Suppressor macrophage treated with lipopolysaccharide for 4 hours (primary cell): ENCODE measurements at regions not wholly inside any gene's neighbourhood (a gene's known extent, or its start where the extent isn't known, plus 50 kb on each side); places are given as distances from the start of the nearest gene placed in this dataset.
"Not testable (repeated sequence)": the region's sequence is repeated elsewhere in the genome, so short reads cannot be mapped to it uniquely, and the experiment has no call there.

ENCODE experiments used
- DNase-seq: peaks from one replicate; pipeline ENCODE4 v3.0.0-alpha.2; 2020

DNA sequence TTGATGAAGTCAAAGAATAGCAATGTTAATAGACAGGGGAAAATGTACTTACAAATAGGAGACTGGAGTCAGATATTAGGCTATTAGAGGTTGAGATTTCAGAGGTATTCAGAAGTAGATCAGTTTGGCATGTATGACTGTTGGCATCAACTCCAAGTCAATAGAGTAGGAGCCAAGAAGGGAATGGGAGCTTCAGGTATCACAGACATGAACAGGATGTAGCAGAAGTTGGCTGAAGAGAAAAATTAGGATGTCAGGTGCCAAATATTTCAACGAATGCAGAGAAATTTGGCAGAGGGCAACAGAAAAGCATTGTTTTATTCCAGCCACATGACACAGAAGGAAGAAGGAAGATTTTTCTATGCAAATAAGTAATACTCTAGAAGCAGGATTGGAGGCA lies 69.7 kb downstream of the GLYATL1 start:
- DNase-seq = no peak

DNA sequence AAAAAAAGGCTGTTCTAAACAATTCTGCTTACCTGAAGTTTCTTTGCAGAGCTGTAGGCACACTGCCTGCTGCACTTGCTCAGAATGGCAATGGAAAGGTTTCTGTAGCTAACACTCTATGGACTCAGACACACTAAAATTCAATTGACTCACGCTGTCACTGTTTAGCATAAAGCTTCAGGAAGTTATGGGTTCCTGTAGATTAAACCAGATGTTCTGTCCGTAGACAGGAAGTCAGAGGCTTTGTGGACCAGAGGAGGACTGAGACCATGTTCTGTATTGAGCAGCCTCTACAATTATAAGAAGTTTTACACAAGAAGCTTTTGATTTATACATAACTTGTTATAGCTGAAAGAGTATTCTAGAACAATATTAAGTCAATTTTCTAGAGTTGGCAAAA lies 70.4 kb downstream of the GLYATL1 start:
- peak; percentile 44 for DNase-seq

DNA sequence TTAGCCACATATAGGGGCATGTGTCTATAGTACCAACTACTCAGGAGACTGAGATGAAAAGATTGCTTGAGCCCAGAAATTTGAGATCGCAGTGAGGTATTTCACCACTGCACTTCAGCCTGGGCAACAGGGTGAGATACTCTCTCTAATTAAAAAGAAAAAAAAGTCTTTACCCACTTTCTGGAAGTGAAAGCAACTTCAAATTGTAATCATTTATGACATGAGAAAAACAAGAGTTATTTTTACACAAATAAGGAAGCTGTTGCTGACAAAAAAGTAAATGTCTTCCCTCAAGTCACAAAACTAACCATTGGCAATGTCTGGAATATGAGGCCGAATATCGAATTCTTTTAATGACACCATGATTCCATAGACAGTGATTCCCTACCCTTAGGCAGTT lies 71.4 kb downstream of the GLYATL1 start:
- DNase-seq = peak; percentile 53

DNA sequence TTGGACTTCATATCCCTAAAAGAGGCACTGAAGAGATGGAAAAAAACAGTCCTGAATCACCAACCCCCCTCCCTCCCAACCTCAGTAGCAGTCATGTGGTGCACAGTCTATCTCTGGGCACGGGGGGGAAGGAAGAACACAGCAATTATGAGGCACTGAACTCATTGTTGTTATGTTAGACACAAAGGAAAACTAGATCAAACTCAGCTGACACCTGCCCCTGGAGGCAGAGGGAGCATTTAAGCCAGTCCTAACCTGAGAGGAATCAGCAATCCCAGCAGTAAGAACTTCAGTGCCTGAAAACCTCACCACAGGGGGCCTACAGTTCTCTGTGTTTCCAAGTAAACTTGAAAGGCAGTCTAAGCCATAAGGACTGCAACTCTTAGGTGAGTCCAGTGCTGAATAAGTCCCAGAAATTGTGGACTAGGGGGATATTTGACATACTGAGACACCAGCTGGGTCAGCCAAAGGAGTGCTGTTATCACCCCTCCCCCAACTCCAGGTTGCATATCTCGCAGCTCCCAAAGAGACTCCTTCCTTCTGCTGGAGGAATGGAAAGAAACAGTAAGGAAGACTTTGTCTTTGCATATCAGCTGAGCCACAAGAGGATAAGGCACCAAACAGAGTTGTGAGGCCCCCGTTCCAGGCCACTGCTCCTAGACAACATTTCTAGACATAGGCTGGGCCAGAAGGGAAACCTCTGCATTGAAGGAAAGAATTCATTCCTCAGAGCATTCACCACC lies 72.5 kb downstream of the GLYATL1 start:
- DNase-seq = peak; percentile 53

DNA sequence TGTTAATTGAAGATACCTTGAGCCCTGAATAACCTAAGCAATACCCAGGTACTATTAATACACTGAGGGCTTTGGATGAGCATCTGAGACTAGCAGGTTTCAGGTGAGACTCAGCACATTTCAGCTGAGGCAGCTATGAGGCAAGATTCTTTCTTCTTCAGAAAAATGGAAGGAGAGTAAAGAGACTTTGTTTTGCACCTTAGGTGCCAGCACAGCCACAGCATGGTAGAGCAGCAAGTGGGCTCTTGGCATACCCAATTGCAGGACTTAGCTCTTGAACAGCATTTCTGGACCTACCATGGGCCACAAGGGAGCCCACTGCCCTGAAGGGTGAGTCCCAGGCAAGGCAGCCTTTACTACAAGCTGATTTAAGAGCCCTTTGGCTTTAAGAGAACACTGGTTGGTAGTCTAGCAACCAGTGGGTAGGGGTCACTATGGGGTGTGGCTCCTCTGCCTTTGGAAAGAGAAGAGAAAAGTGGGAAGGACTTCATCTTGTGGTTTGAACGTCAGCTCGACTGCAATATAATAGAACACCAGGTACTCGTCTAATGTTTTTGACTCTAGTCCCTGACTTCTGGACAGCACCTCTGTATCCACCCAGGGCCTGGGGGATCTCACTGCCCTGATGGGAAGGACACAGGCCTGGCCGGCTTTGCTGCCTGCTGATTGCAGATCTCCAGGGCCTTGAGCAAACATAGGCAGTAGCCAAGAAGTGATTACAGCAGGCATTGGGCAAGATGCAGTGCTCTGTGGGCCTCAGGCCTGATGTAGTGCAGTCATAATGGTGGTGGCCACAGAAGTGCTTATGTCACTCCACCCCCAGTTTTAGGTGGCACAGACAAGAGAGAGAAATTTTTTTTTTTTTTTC lies 73.3 kb downstream of the GLYATL1 start:
- DNase-seq = peak; percentile 87

DNA sequence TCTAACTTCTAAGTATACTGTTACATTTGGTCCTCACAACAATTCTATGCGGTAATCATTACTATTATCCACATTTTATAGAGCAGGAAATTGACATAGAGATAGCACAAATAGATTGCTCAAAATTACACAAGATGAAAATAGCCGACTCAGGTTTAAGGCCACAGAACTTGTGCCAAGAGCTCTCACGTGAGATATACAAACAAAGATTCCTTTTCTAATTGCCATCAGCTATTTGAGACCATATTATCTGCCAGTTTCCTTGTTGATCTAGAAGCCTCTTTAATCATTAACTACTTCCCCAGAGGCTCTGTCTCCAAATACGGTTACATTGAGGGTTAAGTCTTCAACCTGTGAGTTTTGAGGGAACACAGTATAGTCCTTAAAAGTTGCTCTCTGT lies 61.0 kb upstream of the GLYATL1B start:
- DNase-seq = no peak

DNA sequence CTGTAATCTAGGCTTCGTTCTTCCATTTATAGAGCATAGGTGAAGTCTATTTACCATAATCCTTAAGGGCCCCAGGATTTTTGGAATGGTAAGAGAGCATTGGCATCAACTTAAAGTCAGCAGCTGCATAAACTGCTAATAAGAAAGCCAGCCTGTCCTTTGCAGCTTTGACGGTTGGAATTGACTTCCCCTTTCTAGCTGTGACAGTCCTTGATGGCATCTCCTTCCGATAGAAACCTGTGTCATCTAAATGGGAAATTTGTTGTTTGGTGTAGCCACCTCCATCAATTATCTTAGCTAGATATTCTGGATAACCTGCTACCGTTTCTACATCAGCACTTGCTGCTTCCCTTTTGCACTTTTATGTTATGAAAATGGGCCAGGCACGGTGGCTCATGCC lies 58.0 kb upstream of the GLYATL1B start:
- DNase-seq = no peak

DNA sequence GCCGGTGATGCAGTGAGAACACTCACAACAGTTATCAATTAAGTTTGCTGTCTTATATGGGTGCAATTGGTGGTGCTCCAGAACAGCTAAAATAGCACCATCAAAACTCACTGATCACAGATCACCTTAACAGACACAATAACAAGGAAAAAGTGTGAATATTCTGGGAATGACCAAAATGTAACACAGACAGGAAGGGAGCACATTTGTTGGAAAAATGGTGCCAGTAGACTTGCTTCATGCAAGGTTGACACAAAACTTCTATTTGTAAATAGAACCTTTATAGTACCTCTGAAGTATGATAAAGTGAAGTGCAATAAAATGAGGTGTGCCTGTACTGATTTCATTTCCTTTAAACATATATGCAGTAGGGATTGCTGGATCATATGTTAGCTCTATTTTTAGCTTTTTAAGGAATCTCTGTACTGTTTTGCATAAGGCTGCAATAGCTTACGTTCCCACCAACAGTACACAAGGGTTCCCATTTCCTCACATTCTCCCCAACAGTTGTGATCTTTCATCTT lies 56.7 kb upstream of the GLYATL1B start:
- no peak for DNase-seq

DNA sequence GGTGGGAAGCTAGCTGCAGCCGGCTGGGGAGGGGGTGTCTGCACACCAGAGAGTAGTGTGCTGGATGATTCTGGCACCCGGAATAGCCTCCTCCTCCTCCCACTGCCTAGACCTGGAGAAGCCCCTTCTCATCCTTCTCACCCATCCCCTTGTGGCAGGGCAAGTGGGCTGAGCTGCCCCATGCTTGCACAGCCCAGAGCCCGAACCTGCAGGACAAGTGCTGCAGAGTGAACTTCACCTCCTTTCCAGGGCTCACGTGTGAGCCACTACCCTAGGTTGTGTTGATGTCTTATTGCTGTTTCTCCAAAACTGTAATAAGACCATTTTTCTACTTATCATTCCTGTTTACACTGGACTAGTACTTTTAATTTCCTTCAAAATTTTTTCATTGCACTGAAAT lies 56.1 kb upstream of the GLYATL1B start:
- no peak for DNase-seq

DNA sequence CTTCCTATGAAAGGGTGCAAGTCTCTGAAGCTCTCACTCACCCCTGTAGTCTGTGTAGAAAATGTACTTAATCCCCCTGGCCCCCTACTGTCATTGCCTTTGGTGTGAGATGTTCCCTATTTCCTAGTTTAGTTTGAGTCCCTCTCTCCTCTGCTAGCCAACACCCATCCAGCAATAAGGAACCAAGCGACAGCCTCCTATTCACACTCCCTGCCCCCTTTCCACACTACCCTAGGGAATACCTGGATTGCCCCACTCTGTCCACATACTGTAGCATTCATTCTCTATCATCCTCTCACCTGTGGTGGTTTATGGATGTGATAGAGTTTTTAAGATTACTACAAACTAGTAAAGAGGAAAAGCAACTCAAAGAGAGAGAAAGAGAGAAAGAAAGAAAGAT lies 54.4 kb upstream of the GLYATL1B start:
- DNase-seq = not testable (repeated sequence)
